OCI-LY3 (cell line): ENCODE measurements at regions not wholly inside any gene's neighbourhood (a gene's known extent, or its start where the extent isn't known, plus 50 kb on each side); places are given as distances from the start of the nearest gene placed in this dataset.

Experiments
- EZH2phosphoT487 ChIP-seq: fragments of 200-600 bp; shearing (Covaris generic); IDR thresholded peaks from 2 replicates; pipeline ENCODE4 v1.6.1; 2018; ENCODE audit warnings: antibody characterized with exemption, mixed run types, low read depth
- TF ChIP-seq, protein P1 (sequence below): fragments of 200-600, 300-600 bp; sonication (generic); IDR thresholded peaks from 2 replicates; pipeline ENCODE4 v1.5.1; 2014; ENCODE audit warnings: antibody characterized with exemption, low read length, low read depth

- TF ChIP-seq, protein P1, sequence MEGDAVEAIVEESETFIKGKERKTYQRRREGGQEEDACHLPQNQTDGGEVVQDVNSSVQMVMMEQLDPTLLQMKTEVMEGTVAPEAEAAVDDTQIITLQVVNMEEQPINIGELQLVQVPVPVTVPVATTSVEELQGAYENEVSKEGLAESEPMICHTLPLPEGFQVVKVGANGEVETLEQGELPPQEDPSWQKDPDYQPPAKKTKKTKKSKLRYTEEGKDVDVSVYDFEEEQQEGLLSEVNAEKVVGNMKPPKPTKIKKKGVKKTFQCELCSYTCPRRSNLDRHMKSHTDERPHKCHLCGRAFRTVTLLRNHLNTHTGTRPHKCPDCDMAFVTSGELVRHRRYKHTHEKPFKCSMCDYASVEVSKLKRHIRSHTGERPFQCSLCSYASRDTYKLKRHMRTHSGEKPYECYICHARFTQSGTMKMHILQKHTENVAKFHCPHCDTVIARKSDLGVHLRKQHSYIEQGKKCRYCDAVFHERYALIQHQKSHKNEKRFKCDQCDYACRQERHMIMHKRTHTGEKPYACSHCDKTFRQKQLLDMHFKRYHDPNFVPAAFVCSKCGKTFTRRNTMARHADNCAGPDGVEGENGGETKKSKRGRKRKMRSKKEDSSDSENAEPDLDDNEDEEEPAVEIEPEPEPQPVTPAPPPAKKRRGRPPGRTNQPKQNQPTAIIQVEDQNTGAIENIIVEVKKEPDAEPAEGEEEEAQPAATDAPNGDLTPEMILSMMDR: no peak
- no peak for TF ChIP-seq EZH2phosphoT487
Observed at GRCh38 chr6:140193269-140193668, 818.8 kb upstream of the CITED2 start.
